Heart left ventricle (tissue), 16 donors: ENCODE measurements at regions not wholly inside any gene's neighbourhood (a gene's known extent, or its start where the extent isn't known, plus 50 kb on each side); places are given as distances from the start of the nearest gene placed in this dataset.

Source experiments
- ATAC-seq, 4 donors: fragments of 200-7000 bp; cut with Tn5 transposase; one replicate each; pipeline ENCODE4 v1.9.1; 2020 to 2022; ENCODE audit warnings: moderate library complexity in 4 of 4, mild to moderate bottlenecking in 3 of 4, moderate number of reproducible peaks in 1 of 4
- DNase-seq, 5 donors: peaks; one replicate each; pipeline ENCODE4 v3.0.0-alpha.2; 2020
- H3K27ac ChIP-seq, 12 donors: fragments of 200-600 bp; sonication (generic) in 4 of 12; one replicate each; pipeline versions ENCODE4 v1.5.0 to v1.8.0; 2016 to 2022; ENCODE audit warnings: mild to moderate bottlenecking in 2 of 12
- H3K27me3 ChIP-seq, 9 donors: fragments of 200-600 bp; sonication (generic) in 2 of 9; one replicate each; pipeline versions ENCODE4 v1.5.1 to v1.8.0; 2016 to 2022; ENCODE audit warnings: mild to moderate bottlenecking in 3 of 9
- H3K36me3 ChIP-seq, 9 donors: fragments of 200-600 bp; sonication (generic) in 2 of 9; one replicate each; pipeline versions ENCODE4 v1.5.0 to v1.8.0; 2018 to 2022; ENCODE audit warnings: mild to moderate bottlenecking in 2 of 9
- H3K4me1 ChIP-seq, 12 donors: fragments of 200-600 bp; sonication (generic) in 4 of 12; one replicate each; pipeline versions ENCODE4 v1.5.0 to v1.8.0; 2016 to 2022; ENCODE audit warnings: mild to moderate bottlenecking in 3 of 12
- H3K4me3 ChIP-seq, 12 donors: fragments of 200-600 bp; sonication (generic) in 4 of 12; one replicate each; pipeline versions ENCODE4 v1.5.0 to v1.8.0; 2017 to 2022; ENCODE audit warnings: mild to moderate bottlenecking in 9 of 12, moderate library complexity in 4 of 12
- H3K9me3 ChIP-seq, 12 donors: fragments of 200-600 bp; sonication (generic) in 4 of 12; one replicate each; pipeline versions ENCODE4 v1.5.0 to v1.8.0; 2016 to 2022; ENCODE audit warnings: mild to moderate bottlenecking in 1 of 12
- POLR2A ChIP-seq, 2 donors: fragments of 450-650 bp; IDR thresholded peaks; one replicate each; pipeline ENCODE4 v1.6.1; 2017; ENCODE audit warnings: antibody characterized with exemption in 2 of 2, mild to moderate bottlenecking in 2 of 2, moderate library complexity in 2 of 2
- WGBS, 4 donors: extraction: QIAGEN DNeasy Blood & Tissue Kit in 2 of 4; methylation state at CpG; one replicate each; pipeline versions ENCODE4 v1.1.5 to v1.1.7; 2013 to 2018; 5-methylcytosine and 5-hydroxymethylcytosine counted together
- intact Hi-C, 10 donors: fragments of 100-400 bp; cut with DNase I; formaldehyde crosslinking; loops; one replicate each; pipeline versions ENCODE4 v1.11.1 to v1.14.2; 2022
- TF ChIP-seq, protein P1 (sequence below), 12 donors: fragments of 200-600 bp; sonication (generic) in 4 of 12; IDR thresholded peaks; one replicate each; pipeline versions ENCODE4 v1.5.0 to v1.8.0; 2018 to 2022; ENCODE audit warnings: antibody characterized with exemption in 12 of 12, mild to moderate bottlenecking in 5 of 12
- donor health status: ischemic (EF 13 %, LVEDD 7.1; RV severe dilation, severe dysfunction).
- donor health status: healthy with polysubstance abuse.
- donor health status: DM: no; HTN: yes; CAD: no.
- donor health status: DM: no; HTN: no; CAD: no.
- donor health status: ischemic (EF 25% LVEDD 6.9; RV normal size, moderate dysfunction).
- donor health status: ischemic (EF 25% LVEDD 5.7; RV mildly dilated, moderate dysfunction).
- donor health status: healthy.
- donor health status: DM: yes; HTN: yes; CAD: no.
- donor health status: ischemic (EF 35%, LVEDD 5.7; RV mildly dilated, moderate dysfunction).
- donor health status: nonischemic (EF 11% LVEDD 7.7; RV severe dilation, severe dysfunction).
- donor health status: DM: yes; HTN: yes; CAD: no.
- donor health status: PGD.
- donor health status: ischemic (EF 29% LVEDD 5.4; RV normal size, mild dysfunction).
- donor health status: nonischemic (EF 23%, LVEDD 6.1; RV moderate dilation, normal function).

DNA sequence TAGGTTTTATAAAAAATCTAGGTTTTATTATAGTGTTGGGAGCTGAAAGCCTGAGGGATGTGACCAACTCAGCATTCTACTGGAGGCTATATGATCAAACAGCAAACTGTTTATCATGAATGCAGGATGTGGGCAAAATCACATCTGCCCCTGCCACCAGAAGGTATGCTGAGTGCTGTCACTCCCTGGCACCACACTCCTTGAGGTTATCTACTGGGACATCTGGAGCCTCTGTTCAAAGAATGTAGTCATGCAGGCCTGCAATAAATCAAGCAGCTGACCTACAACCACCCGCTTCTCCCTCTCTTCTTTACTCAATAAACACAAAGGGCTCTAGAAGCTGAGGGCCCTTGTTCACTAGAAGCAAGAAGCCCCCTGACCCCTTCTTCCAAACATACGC, 328.4 kb upstream of the DDX18 start:
- DNase-seq (no peak), ATAC-seq (no peak)
- intact Hi-C loops, result no loop called here
- H3K27me3 ChIP-seq, result no peaks in the 10 kb centered on the region
- H3K4me3 ChIP-seq, result no peak overlapping the region
- H3K9me3 ChIP-seq, result no peaks in the 10 kb centered on the region
- H3K36me3 ChIP-seq, result no peaks in the 10 kb centered on the region
- H3K27ac ChIP-seq, result no peak overlapping the region
- 75 to 93% (median 88%) methylated on average over 2 of the region's 2 CpGs for WGBS, 4 donors
- TF ChIP-seq POLR2A (IDR thresholded peaks at IDR 0.05), result no peak
- TF ChIP-seq, protein P1, sequence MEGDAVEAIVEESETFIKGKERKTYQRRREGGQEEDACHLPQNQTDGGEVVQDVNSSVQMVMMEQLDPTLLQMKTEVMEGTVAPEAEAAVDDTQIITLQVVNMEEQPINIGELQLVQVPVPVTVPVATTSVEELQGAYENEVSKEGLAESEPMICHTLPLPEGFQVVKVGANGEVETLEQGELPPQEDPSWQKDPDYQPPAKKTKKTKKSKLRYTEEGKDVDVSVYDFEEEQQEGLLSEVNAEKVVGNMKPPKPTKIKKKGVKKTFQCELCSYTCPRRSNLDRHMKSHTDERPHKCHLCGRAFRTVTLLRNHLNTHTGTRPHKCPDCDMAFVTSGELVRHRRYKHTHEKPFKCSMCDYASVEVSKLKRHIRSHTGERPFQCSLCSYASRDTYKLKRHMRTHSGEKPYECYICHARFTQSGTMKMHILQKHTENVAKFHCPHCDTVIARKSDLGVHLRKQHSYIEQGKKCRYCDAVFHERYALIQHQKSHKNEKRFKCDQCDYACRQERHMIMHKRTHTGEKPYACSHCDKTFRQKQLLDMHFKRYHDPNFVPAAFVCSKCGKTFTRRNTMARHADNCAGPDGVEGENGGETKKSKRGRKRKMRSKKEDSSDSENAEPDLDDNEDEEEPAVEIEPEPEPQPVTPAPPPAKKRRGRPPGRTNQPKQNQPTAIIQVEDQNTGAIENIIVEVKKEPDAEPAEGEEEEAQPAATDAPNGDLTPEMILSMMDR (IDR thresholded peaks at IDR 0.05), result no peak
- no peaks in the 10 kb centered on the region for H3K4me1 ChIP-seq

DNA sequence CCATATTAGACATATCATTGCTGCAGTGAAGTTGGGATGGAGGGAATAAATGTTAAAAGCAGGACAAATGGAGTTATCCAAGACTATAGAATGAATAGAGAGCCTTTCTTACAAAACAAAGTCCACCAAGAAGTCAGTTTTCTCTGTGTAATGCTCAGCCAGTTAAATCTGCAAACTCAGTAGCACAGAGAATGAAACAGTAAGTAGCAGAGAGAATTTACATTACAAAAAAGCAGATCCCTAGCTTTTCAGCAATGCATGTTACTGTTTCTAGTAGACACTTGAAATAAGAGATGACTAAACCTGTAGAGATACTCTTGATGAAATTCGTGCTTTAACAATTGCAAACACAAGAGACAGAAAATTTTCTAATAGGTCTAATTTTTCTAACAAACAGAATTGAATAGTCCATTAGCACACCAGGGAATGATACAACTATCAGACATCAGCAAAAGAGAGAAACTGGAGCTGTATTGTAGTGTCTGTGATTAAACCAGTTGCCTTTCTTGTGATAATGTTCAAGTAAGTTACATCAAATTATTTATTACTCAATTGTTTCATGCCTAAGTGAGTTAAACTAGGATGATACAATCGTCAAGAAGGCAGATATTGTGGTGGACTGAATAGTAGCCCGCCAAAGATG, 322.2 kb upstream of the DDX18 start:
- Histone ChIP-seq H3K27me3 (no peaks in the 10 kb centered on the region), H3K27ac (no peak overlapping the region), H3K9me3 (no peaks in the 10 kb centered on the region), H3K4me3 (no peak overlapping the region), H3K4me1 (no peaks in the 10 kb centered on the region), H3K36me3 (no peaks in the 10 kb centered on the region)
- ATAC-seq (no peak), DNase-seq (no peak)
- 77 to 88% (median 83%) methylated on average over 3 of the region's 3 CpGs for WGBS, 4 donors
- intact Hi-C loops, result no loop called here
- no peak for TF ChIP-seq POLR2A (IDR thresholded peaks at IDR 0.05)
- TF ChIP-seq, protein P1 (IDR thresholded peaks at IDR 0.05), result no peak

DNA sequence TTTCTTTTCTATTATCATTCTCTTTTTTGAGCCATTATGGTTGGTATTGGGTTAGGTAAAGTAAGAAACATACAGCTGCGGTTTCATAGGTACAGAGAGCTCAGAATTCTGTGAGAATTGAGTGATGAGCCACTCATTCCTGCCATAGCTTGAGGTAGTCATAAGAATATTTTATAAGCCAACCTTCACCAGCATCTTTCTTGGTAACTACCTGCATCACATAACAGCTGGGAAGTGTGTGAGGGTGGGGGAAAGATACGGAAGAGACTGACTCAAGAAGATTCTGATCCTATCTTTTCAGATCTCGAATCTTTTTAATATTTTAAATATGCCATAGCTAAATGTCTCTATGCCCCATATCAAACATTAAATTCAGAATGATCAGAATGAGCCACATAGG, 313.8 kb upstream of the DDX18 start:
- peaks cover 0 to 17% (median 2%) of the 10 kb centered on the region in 12 donors for H3K9me3 ChIP-seq
- no peak for DNase-seq
- TF ChIP-seq POLR2A (IDR thresholded peaks at IDR 0.05), result no peak
- no peak overlapping the region for H3K4me3 ChIP-seq
- no peak overlapping the region for H3K27ac ChIP-seq
- H3K36me3 ChIP-seq, result no peaks in the 10 kb centered on the region
- ATAC-seq, result no peak
- WGBS, 4 donors, result 73 to 84% (median 77%) methylated on average over 3 of the region's 3 CpGs
- no peaks in the 10 kb centered on the region for H3K4me1 ChIP-seq
- intact Hi-C loops, result no loop called here
- no peaks in the 10 kb centered on the region for H3K27me3 ChIP-seq

DNA sequence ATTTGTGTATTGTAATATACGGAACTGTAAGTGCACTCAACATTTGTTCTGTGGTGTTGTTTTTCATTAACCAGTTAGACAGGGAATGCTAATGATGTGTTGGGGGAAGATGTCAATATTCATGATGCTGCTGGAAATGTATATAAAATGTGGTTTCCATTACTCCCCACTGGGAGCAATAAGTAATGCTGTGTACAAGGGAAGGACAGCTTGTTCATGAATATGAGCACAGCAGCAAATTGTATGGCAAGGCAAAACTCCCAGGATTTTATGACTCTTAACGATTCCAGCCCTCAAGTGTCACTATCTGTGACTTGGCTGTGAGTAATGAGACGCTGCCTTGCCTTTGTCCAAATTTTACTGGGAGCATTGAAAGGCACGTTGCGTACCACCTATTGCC, 312.4 kb upstream of the DDX18 start:
- DNase-seq (no peak), ATAC-seq (no peak)
- Histone ChIP-seq H3K9me3 (peaks cover 0 to 17% (median 2%) of the 10 kb centered on the region in 12 donors), H3K27ac (no peak overlapping the region), H3K4me1 (no peaks in the 10 kb centered on the region), H3K27me3 (no peaks in the 10 kb centered on the region), H3K36me3 (no peaks in the 10 kb centered on the region), H3K4me3 (no peak overlapping the region)
- TF ChIP-seq, protein P1 (IDR thresholded peaks at IDR 0.05), result no peak
- TF ChIP-seq POLR2A (IDR thresholded peaks at IDR 0.05), result no peak
- intact Hi-C loops, result no loop called here
- 43 to 62% (median 56%) methylated on average over 5 of the region's 5 CpGs for WGBS, 4 donors

DNA sequence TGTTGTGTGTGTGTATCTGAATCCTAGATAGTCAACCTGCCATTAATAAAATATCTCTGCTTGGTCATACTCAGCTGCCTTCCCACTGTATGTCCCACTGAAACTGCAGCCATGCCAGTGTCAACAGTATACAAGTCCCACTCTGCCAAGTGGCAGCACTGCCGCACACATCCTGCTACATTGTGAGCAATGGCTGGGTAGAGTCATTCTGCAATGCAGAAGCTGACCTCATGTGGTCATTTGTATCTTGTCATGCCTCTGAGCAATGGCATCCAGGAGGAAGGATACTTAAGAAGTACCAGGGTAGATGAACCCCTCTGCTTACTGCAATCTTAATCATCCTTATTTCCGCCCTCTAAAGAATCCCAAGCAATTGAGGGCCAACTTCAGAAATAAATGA, 302.2 kb upstream of the DDX18 start:
- Histone ChIP-seq H3K9me3 (peaks cover 0 to 3% (median 0%) of the 10 kb centered on the region in 12 donors), H3K4me3 (no peak overlapping the region), H3K36me3 (no peaks in the 10 kb centered on the region), H3K27me3 (no peaks in the 10 kb centered on the region), H3K4me1 (no peaks in the 10 kb centered on the region), H3K27ac (no peak overlapping the region)
- TF ChIP-seq, protein P1 (IDR thresholded peaks at IDR 0.05), result no peak
- TF ChIP-seq POLR2A (IDR thresholded peaks at IDR 0.05), result no peak
- DNase-seq (no peak), ATAC-seq (no peak)
- intact Hi-C loops, result no loop called here
- 84 to 88% (median 87%) methylated on average over 2 of the region's 2 CpGs for WGBS, 4 donors
